ENCODE measurements at regions not wholly inside any gene's neighbourhood (a gene's known extent, or its start where the extent isn't known, plus 50 kb on each side); places are given as distances from the start of the nearest gene placed in this dataset.

GRCh38 chr2:100222844-100223243 is 80.5 kb upstream of the AFF3 start:
- no peak for TF ChIP-seq CTCF (IDR thresholded peaks at IDR 0.05; ENCODE audit: control insufficient read depth, extremely low read depth, insufficient read depth)
- no peak overlapping the region for H3K4me3 ChIP-seq (ENCODE audit: low read depth, low read length)
- no peak for DNase-seq (ENCODE audit: low read depth)

GRCh38 chr2:100218552-100218951 is 76.2 kb upstream of the AFF3 start:
- no peak overlapping the region for H3K4me3 ChIP-seq (ENCODE audit: low read depth, low read length)
- TF ChIP-seq CTCF (IDR thresholded peaks at IDR 0.05; ENCODE audit: control insufficient read depth, extremely low read depth, insufficient read depth): no peak
- DNase-seq (ENCODE audit: low read depth): no peak

GRCh38 chr2:100217323-100217722 is 74.9 kb upstream of the AFF3 start:
- no peak overlapping the region for H3K4me3 ChIP-seq (ENCODE audit: low read depth, low read length)
- DNase-seq (ENCODE audit: low read depth): no peak
- TF ChIP-seq CTCF (IDR thresholded peaks at IDR 0.05; ENCODE audit: control insufficient read depth, extremely low read depth, insufficient read depth): no peak

- no peak overlapping the region for H3K4me3 ChIP-seq (ENCODE audit: low read depth, low read length)
- DNase-seq (ENCODE audit: low read depth): no peak
- TF ChIP-seq CTCF (IDR thresholded peaks at IDR 0.05; ENCODE audit: control insufficient read depth, extremely low read depth, insufficient read depth): no peak
Observed at GRCh38 chr2:100216015-100216414, 73.6 kb upstream of the AFF3 start.

- DNase-seq (ENCODE audit: low read depth): no peak
- H3K4me3 ChIP-seq (ENCODE audit: low read depth, low read length): no peak overlapping the region
- no peak for TF ChIP-seq CTCF (IDR thresholded peaks at IDR 0.05; ENCODE audit: control insufficient read depth, extremely low read depth, insufficient read depth)
Observed at GRCh38 chr2:100215371-100215770, 73.0 kb upstream of the AFF3 start.

GRCh38 chr2:100214265-100214971 is 72.0 kb upstream of the AFF3 start:
- TF ChIP-seq CTCF (IDR thresholded peaks at IDR 0.05; ENCODE audit: control insufficient read depth, extremely low read depth, insufficient read depth): no peak
- no peak overlapping the region for H3K4me3 ChIP-seq (ENCODE audit: low read depth, low read length)
- DNase-seq (ENCODE audit: low read depth): no peak

- peak; percentile 54 for DNase-seq (ENCODE audit: low read depth)
- no peak overlapping the region for H3K4me3 ChIP-seq (ENCODE audit: low read depth, low read length)
- no peak for TF ChIP-seq CTCF (IDR thresholded peaks at IDR 0.05; ENCODE audit: control insufficient read depth, extremely low read depth, insufficient read depth)
Observed at GRCh38 chr2:100213595-100213994, 71.2 kb upstream of the AFF3 start.

Measured in LNCaP clone FGC (cell line).